ENCODE measurements at regions not wholly inside any gene's neighbourhood (a gene's known extent, or its start where the extent isn't known, plus 50 kb on each side); places are given as distances from the start of the nearest gene placed in this dataset.

DNA sequence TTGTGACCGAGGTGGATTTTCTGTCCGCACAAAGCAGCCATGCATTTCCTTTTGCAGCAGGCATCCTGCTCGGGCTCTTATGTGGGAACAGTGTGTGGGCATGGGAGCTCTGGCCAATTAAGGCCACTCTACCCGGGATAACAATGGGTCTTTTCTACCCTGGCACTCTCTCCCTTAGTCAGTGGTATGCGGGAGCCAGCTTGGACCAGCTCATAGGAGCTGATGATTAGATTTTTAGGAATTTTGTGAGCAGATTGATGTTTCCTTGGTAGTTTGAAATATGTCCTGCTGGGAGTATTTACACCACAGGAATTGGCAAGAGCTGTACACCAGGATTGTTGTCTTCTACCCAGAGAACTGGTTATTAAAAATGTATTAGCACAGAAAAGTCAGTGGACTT is 89.3 kb downstream of the SPP2 start:
- no peak overlapping the region for H3K27ac ChIP-seq (replicated peaks)
- DNase-seq (ENCODE audit: low read depth in 1 of 2, low spot score in 1 of 2) = no peak
- TF ChIP-seq POLR2AphosphoS5 (IDR thresholded peaks at IDR 0.05; ENCODE audit: low read depth) = no peak
- no peak for TF ChIP-seq CTCF (IDR thresholded peaks at IDR 0.05; ENCODE audit: insufficient read depth, low read length)
- TF ChIP-seq GABPA (IDR thresholded peaks at IDR 0.05; ENCODE audit: low read depth) = no peak
- TF ChIP-seq SPI1 (IDR thresholded peaks at IDR 0.05; ENCODE audit: borderline replicate concordance, low read depth) = no peak
- TF ChIP-seq, protein P1, sequence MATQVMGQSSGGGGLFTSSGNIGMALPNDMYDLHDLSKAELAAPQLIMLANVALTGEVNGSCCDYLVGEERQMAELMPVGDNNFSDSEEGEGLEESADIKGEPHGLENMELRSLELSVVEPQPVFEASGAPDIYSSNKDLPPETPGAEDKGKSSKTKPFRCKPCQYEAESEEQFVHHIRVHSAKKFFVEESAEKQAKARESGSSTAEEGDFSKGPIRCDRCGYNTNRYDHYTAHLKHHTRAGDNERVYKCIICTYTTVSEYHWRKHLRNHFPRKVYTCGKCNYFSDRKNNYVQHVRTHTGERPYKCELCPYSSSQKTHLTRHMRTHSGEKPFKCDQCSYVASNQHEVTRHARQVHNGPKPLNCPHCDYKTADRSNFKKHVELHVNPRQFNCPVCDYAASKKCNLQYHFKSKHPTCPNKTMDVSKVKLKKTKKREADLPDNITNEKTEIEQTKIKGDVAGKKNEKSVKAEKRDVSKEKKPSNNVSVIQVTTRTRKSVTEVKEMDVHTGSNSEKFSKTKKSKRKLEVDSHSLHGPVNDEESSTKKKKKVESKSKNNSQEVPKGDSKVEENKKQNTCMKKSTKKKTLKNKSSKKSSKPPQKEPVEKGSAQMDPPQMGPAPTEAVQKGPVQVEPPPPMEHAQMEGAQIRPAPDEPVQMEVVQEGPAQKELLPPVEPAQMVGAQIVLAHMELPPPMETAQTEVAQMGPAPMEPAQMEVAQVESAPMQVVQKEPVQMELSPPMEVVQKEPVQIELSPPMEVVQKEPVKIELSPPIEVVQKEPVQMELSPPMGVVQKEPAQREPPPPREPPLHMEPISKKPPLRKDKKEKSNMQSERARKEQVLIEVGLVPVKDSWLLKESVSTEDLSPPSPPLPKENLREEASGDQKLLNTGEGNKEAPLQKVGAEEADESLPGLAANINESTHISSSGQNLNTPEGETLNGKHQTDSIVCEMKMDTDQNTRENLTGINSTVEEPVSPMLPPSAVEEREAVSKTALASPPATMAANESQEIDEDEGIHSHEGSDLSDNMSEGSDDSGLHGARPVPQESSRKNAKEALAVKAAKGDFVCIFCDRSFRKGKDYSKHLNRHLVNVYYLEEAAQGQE (IDR thresholded peaks at IDR 0.05; ENCODE audit: insufficient replicate concordance, low read depth) = no peak
- H3K27me3 ChIP-seq (ENCODE audit: insufficient read depth, poor library complexity, severe bottlenecking) = no peaks in the 10 kb centered on the region
- no peak overlapping the region for H3K4me3 ChIP-seq (replicated peaks; ENCODE audit: insufficient read depth, low read length)

GRCh38 chr2:234138836-234139235 is 88.3 kb downstream of the SPP2 start:
- Histone ChIP-seq H3K27ac (replicated peaks) (no peak overlapping the region), H3K27me3 (ENCODE audit: insufficient read depth, poor library complexity, severe bottlenecking) (no peaks in the 10 kb centered on the region), H3K4me3 (replicated peaks; ENCODE audit: insufficient read depth, low read length) (no peak overlapping the region)
- TF ChIP-seq SPI1 (IDR thresholded peaks at IDR 0.05; ENCODE audit: borderline replicate concordance, low read depth) (no peak), GABPA (IDR thresholded peaks at IDR 0.05; ENCODE audit: low read depth) (no peak), CTCF (IDR thresholded peaks at IDR 0.05; ENCODE audit: insufficient read depth, low read length) (no peak), POLR2AphosphoS5 (IDR thresholded peaks at IDR 0.05; ENCODE audit: low read depth) (no peak)
- TF ChIP-seq, protein P1 (IDR thresholded peaks at IDR 0.05; ENCODE audit: insufficient replicate concordance, low read depth) = no peak
- no peak for DNase-seq (ENCODE audit: low read depth in 1 of 2, low spot score in 1 of 2)

DNA sequence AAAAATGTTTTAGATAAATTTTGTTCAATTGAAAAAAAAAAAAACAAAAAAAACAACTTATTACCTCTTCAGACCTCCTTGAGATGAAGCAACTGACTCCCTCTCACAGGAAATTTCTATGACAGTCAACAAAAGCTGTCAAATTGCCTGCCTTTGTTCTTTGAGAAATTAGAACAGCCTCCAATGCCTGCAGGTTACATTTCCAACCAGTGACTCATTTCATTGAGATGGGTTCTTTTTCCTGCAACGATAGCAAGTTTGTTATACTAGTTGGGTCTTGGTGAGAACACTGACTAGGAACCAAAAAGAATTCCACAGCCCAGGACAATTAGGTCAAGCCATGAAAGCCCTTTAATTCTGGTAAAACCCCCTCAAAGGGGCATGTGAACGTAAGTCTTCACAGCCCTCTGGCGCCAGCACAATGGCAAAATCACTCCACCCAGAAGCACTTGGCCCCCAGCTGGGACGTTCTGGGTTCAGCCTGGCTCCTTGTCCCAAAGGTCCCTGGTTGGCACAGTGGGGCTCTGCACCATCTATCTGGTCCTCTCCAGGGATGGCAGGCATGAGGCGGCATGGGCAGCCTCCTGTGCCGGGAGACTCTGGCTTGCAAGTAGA is 87.0 kb downstream of the SPP2 start:
- DNase-seq (ENCODE audit: low read depth in 1 of 2, low spot score in 1 of 2) = no peak
- H3K27ac ChIP-seq (replicated peaks) = no peak overlapping the region
- TF ChIP-seq SPI1 (IDR thresholded peaks at IDR 0.05; ENCODE audit: borderline replicate concordance, low read depth) = no peak
- TF ChIP-seq POLR2AphosphoS5 (IDR thresholded peaks at IDR 0.05; ENCODE audit: low read depth) = no peak
- no peak for TF ChIP-seq GABPA (IDR thresholded peaks at IDR 0.05; ENCODE audit: low read depth)
- TF ChIP-seq CTCF (IDR thresholded peaks at IDR 0.05; ENCODE audit: insufficient read depth, low read length) = no peak
- TF ChIP-seq, protein P1 (IDR thresholded peaks at IDR 0.05; ENCODE audit: insufficient replicate concordance, low read depth) = no peak
- no peak overlapping the region for H3K4me3 ChIP-seq (replicated peaks; ENCODE audit: insufficient read depth, low read length)
- H3K27me3 ChIP-seq (ENCODE audit: insufficient read depth, poor library complexity, severe bottlenecking) = no peaks in the 10 kb centered on the region
